Neuronal stem cell (in vitro differentiated cells): ENCODE measurements at regions not wholly inside any gene's neighbourhood (a gene's known extent, or its start where the extent isn't known, plus 50 kb on each side); places are given as distances from the start of the nearest gene placed in this dataset.

Source experiments
- DNase-seq: peaks from one replicate; pipeline ENCODE4 v3.0.0-alpha.2; 2013; ENCODE audit warnings: low spot score
- H2AFZ ChIP-seq: one replicate; pipeline ENCODE4 v1.6.1; 2013; ENCODE audit warnings: mild to moderate bottlenecking, low read length, inconsistent platforms
- H2AK5ac ChIP-seq: 2 replicates; pipeline ENCODE4 v1.6.1; 2013; ENCODE audit warnings: low read depth, mild to moderate bottlenecking, inconsistent platforms, low read length, moderate library complexity, mixed read lengths
- H2BK120ac ChIP-seq: 2 replicates; pipeline ENCODE4 v1.6.1; 2013; ENCODE audit warnings: low read depth, mild to moderate bottlenecking, inconsistent platforms, low read length, moderate library complexity, mixed read lengths
- H2BK12ac ChIP-seq: one replicate; pipeline ENCODE4 v1.6.1; 2013; ENCODE audit warnings: low read length, inconsistent platforms
- H2BK15ac ChIP-seq: 2 replicates; pipeline ENCODE4 v1.6.1; 2013; ENCODE audit warnings: mild to moderate bottlenecking, low read length, inconsistent platforms, mixed read lengths
- H2BK5ac ChIP-seq: one replicate; pipeline ENCODE4 v1.6.1; 2013; ENCODE audit warnings: inconsistent platforms, mild to moderate bottlenecking, low read length, moderate library complexity
- H3K14ac ChIP-seq: one replicate; pipeline ENCODE4 v1.6.1; 2013; ENCODE audit warnings: low read length, inconsistent platforms
- H3K18ac ChIP-seq: 2 replicates; pipeline ENCODE4 v1.6.1; 2013; ENCODE audit warnings: low read length, inconsistent platforms
- H3K23ac ChIP-seq: 2 replicates; pipeline ENCODE4 v1.6.1; 2013; ENCODE audit warnings: low read depth, mild to moderate bottlenecking, mixed read lengths, low read length, inconsistent platforms; ENCODE audit not compliant: poor library complexity
- H3K27ac ChIP-seq: replicated peaks from 3 replicates; pipeline ENCODE4 v1.5.1; 2013; ENCODE audit warnings: low read length, inconsistent platforms
- H3K27me3 ChIP-seq, 3 experiments: 2 replicates each; pipeline ENCODE4 v1.6.1; 2013; ENCODE audit warnings: low read length in 3 of 3, mild to moderate bottlenecking in 2 of 3, inconsistent platforms in 1 of 3, low read depth in 1 of 3, mixed read lengths in 1 of 3, moderate library complexity in 1 of 3; ENCODE audit not compliant: control insufficient read depth in 3 of 3, insufficient read depth in 3 of 3
- H3K36me3 ChIP-seq, 2 donors: replicated peaks in 1 of 2; 2 replicates each; pipeline ENCODE4 v1.6.1; 2013; ENCODE audit warnings: low read length in 2 of 2; ENCODE audit not compliant: control insufficient read depth in 2 of 2, insufficient read depth in 2 of 2
- H3K4ac ChIP-seq: 2 replicates; pipeline ENCODE4 v1.6.1; 2013; ENCODE audit warnings: inconsistent platforms, mild to moderate bottlenecking, low read length, moderate library complexity
- H3K4me1 ChIP-seq, 2 donors: 1 replicate in 1 of 2; 2 replicates in 1 of 2; pipeline ENCODE4 v1.6.1; 2013; ENCODE audit warnings: low read length in 2 of 2, low read depth in 1 of 2; ENCODE audit not compliant: control insufficient read depth in 2 of 2, insufficient read depth in 1 of 2
- H3K4me2 ChIP-seq: one replicate; pipeline ENCODE4 v1.6.1; 2013; ENCODE audit warnings: mild to moderate bottlenecking, low read length, inconsistent platforms; ENCODE audit not compliant: insufficient read depth, poor library complexity, severe bottlenecking
- H3K4me3 ChIP-seq, 2 donors: 2 replicates each; pipeline ENCODE4 v1.5.1; 2013; ENCODE audit warnings: low read length in 2 of 2, mild to moderate bottlenecking in 2 of 2, inconsistent platforms in 1 of 2, moderate library complexity in 1 of 2
- H3K79me1 ChIP-seq: one replicate; pipeline ENCODE4 v1.6.1; 2013; ENCODE audit warnings: low read depth, mild to moderate bottlenecking, inconsistent platforms, low read length, moderate library complexity
- H3K9ac ChIP-seq: one replicate; pipeline ENCODE4 v1.6.1; 2013; ENCODE audit warnings: mild to moderate bottlenecking, low read depth, low read length, inconsistent platforms; ENCODE audit not compliant: poor library complexity
- H3K9me3 ChIP-seq, 2 donors: replicated peaks in 1 of 2; 2 replicates each; pipeline versions ENCODE3 to v1.6.1; 2013; ENCODE audit warnings: low read length in 2 of 2, mild to moderate bottlenecking in 2 of 2, inconsistent platforms in 1 of 2, low read depth in 1 of 2, mixed read lengths in 1 of 2, moderate library complexity in 1 of 2; ENCODE audit not compliant: control insufficient read depth in 2 of 2, insufficient read depth in 1 of 2
- H4K8ac ChIP-seq: one replicate; pipeline ENCODE4 v1.6.1; 2013; ENCODE audit warnings: low read depth, mild to moderate bottlenecking, inconsistent platforms, low read length, moderate library complexity
- H4K91ac ChIP-seq: one replicate; pipeline ENCODE4 v1.6.1; 2013; ENCODE audit warnings: low read length, low read depth, mild to moderate bottlenecking, inconsistent platforms; ENCODE audit not compliant: poor library complexity
- WGBS, 2 donors: extraction: QIAGEN DNeasy Blood & Tissue Kit; methylation state at CpG; one replicate each; pipeline ENCODE4 v1.1.7; 2013; ENCODE audit warnings: missing lambda C conversion rate in 2 of 2, mixed read lengths in 1 of 2; ENCODE audit not compliant: insufficient read length in 2 of 2, insufficient replicate concordance in 1 of 2; ENCODE audit errors: extremely low coverage in 2 of 2; 5-methylcytosine and 5-hydroxymethylcytosine counted together

- no peak overlapping the region for H2BK120ac ChIP-seq
- H3K4me1 ChIP-seq, result no peaks in the 10 kb centered on the region
- H3K9me3 ChIP-seq, result peaks cover 0 to 8% of the 10 kb centered on the region in 2 donors
- no peak overlapping the region for H2BK12ac ChIP-seq
- no peaks in the 10 kb centered on the region for H3K79me1 ChIP-seq
- no peak overlapping the region for H2AFZ ChIP-seq
- H3K27ac ChIP-seq, result no peak overlapping the region
- H3K14ac ChIP-seq, result no peak overlapping the region
- no peak overlapping the region for H4K8ac ChIP-seq
- no peak overlapping the region for H3K9ac ChIP-seq
- no peak overlapping the region for H2BK5ac ChIP-seq
- no peak overlapping the region for H3K18ac ChIP-seq
- no peak for DNase-seq
- H3K4ac ChIP-seq, result no peak overlapping the region
- no peaks in the 10 kb centered on the region for H3K27me3 ChIP-seq
- H3K36me3 ChIP-seq, result no peaks in the 10 kb centered on the region
- no peak overlapping the region for H4K91ac ChIP-seq
- no peak overlapping the region for H3K4me3 ChIP-seq
- H3K4me2 ChIP-seq, result no peak overlapping the region
- H3K23ac ChIP-seq, result no peak overlapping the region
- no peak overlapping the region for H2AK5ac ChIP-seq
- no peak overlapping the region for H2BK15ac ChIP-seq
Observed at GRCh38 chr18:53790786-53791185, 433.7 kb downstream of the MBD2 start.

- no peak overlapping the region for H2AFZ ChIP-seq
- no peaks in the 10 kb centered on the region for H3K79me1 ChIP-seq
- H2BK12ac ChIP-seq, result no peak overlapping the region
- no peaks in the 10 kb centered on the region for H3K4me1 ChIP-seq
- H3K23ac ChIP-seq, result no peak overlapping the region
- no peak overlapping the region for H3K18ac ChIP-seq
- H3K9me3 ChIP-seq, result peaks cover 0 to 8% of the 10 kb centered on the region in 2 donors
- H2BK120ac ChIP-seq, result no peak overlapping the region
- no peak overlapping the region for H3K14ac ChIP-seq
- H2BK15ac ChIP-seq, result no peak overlapping the region
- H2BK5ac ChIP-seq, result no peak overlapping the region
- H3K4me3 ChIP-seq, result no peak overlapping the region
- no peak overlapping the region for H3K4ac ChIP-seq
- no peak for DNase-seq
- no peaks in the 10 kb centered on the region for H3K36me3 ChIP-seq
- no peaks in the 10 kb centered on the region for H3K27me3 ChIP-seq
- H3K27ac ChIP-seq, result no peak overlapping the region
- H4K8ac ChIP-seq, result no peak overlapping the region
- H3K9ac ChIP-seq, result no peak overlapping the region
- H3K4me2 ChIP-seq, result no peak overlapping the region
- H4K91ac ChIP-seq, result no peak overlapping the region
- WGBS, 2 donors, result no CpG with 5 or more reads among the region's 4 CpGs
- no peak overlapping the region for H2AK5ac ChIP-seq
Observed at GRCh38 chr18:53789376-53790247, 434.9 kb downstream of the MBD2 start.

GRCh38 chr18:53785811-53786210, 438.7 kb downstream of the MBD2 start:
- no peaks in the 10 kb centered on the region for H3K36me3 ChIP-seq
- DNase-seq, result no peak
- no peak overlapping the region for H2BK5ac ChIP-seq
- no peak overlapping the region for H3K14ac ChIP-seq
- H3K27me3 ChIP-seq, result no peaks in the 10 kb centered on the region
- H2BK120ac ChIP-seq, result no peak overlapping the region
- no peaks in the 10 kb centered on the region for H3K79me1 ChIP-seq
- H3K4me1 ChIP-seq, result peaks cover 0 to 3% of the 10 kb centered on the region in 2 donors
- H3K4ac ChIP-seq, result no peak overlapping the region
- H4K91ac ChIP-seq, result no peak overlapping the region
- H3K27ac ChIP-seq, result no peak overlapping the region
- H3K4me2 ChIP-seq, result no peak overlapping the region
- no peak overlapping the region for H2BK12ac ChIP-seq
- H3K4me3 ChIP-seq, result no peak overlapping the region
- H3K18ac ChIP-seq, result no peak overlapping the region
- peaks cover 0 to 5% of the 10 kb centered on the region in 2 donors for H3K9me3 ChIP-seq
- H3K9ac ChIP-seq, result no peak overlapping the region
- H4K8ac ChIP-seq, result no peak overlapping the region
- peak overlapping the region; percentile 57 for H2AFZ ChIP-seq
- H3K23ac ChIP-seq, result no peak overlapping the region
- no peak overlapping the region for H2AK5ac ChIP-seq
- H2BK15ac ChIP-seq, result no peak overlapping the region

GRCh38 chr18:53784253-53784652, 440.2 kb downstream of the MBD2 start:
- no peak overlapping the region for H3K4me2 ChIP-seq
- peaks cover 0 to 5% of the 10 kb centered on the region in 2 donors for H3K9me3 ChIP-seq
- H2AFZ ChIP-seq, result no peak overlapping the region
- H3K27ac ChIP-seq, result no peak overlapping the region
- no peak overlapping the region for H4K8ac ChIP-seq
- no peak for DNase-seq
- no peak overlapping the region for H2BK12ac ChIP-seq
- H2BK5ac ChIP-seq, result no peak overlapping the region
- H3K14ac ChIP-seq, result no peak overlapping the region
- no peaks in the 10 kb centered on the region for H3K27me3 ChIP-seq
- no peak overlapping the region for H2AK5ac ChIP-seq
- H3K23ac ChIP-seq, result no peak overlapping the region
- no peak overlapping the region for H3K4ac ChIP-seq
- H2BK15ac ChIP-seq, result no peak overlapping the region
- no peak overlapping the region for H4K91ac ChIP-seq
- no peaks in the 10 kb centered on the region for H3K36me3 ChIP-seq
- H3K18ac ChIP-seq, result no peak overlapping the region
- no peak overlapping the region for H3K9ac ChIP-seq
- no peak overlapping the region for H3K4me3 ChIP-seq
- H2BK120ac ChIP-seq, result no peak overlapping the region
- no CpG with 5 or more reads among the region's 1 CpG for WGBS, 2 donors
- no peaks in the 10 kb centered on the region for H3K79me1 ChIP-seq
- H3K4me1 ChIP-seq, result peaks cover 0 to 3% of the 10 kb centered on the region in 2 donors
